Erythroblast (primary cell): ENCODE measurements at regions not wholly inside any gene's neighbourhood (a gene's known extent, or its start where the extent isn't known, plus 50 kb on each side); places are given as distances from the start of the nearest gene placed in this dataset.
"Not testable (repeated sequence)": the region's sequence is repeated elsewhere in the genome, so short reads cannot be mapped to it uniquely, and the experiment has no call there.

ENCODE experiments used
- DNase-seq, 2 experiments: peaks; one replicate each; lab custom pipeline; 2025; lab: John Stamatoyannopoulos, UW
- GATA1 ChIP-seq: IDR thresholded peaks from 2 replicates; pipeline ENCODE4 v1.6.1; 2011; ENCODE audit warnings: low read depth, mild to moderate bottlenecking, control low read depth, low read length, moderate library complexity
- POLR2A ChIP-seq: IDR thresholded peaks from 2 replicates; pipeline ENCODE4 v1.6.1; 2011; ENCODE audit warnings: mild to moderate bottlenecking, low read length

DNA sequence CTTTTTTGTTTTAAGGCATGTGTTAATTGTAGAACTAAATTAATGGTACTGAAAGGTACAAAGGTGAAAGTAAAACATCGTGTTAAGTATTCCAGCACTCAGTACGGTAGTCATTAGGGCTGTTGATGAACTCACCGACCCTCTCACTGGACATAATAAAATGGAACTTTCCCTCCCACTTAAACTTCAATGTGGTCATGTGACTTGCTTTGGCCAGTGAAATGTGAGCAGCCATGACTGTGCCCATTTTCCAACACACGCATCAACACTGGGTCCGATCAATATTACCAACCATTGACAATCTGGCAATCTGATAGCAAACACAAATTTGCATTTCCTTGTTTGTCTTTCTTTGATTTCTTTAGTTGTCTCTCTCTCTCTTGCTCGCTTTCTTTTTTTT, 125.1 kb downstream of the SPP2 start:
- no peak for TF ChIP-seq GATA1
- TF ChIP-seq POLR2A: no peak
- DNase-seq: no peak

DNA sequence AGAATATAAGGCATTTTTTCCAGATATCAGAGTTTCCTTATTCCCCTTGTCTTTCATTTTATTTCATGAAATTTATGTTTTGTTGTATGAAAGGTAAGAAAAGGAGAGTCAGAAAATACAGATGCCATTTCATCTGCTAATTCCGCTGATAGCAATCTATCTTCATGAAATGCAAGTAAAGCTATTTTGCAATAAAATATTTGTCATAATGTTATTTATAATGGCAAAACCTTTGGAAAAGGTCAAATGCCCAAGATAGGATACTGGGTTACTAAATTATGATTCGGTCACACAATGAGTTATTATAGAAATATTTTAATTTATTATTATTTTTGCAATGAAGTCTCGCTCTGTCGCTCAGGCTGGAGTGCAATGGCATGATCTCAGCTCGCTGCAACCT, 124.2 kb downstream of the SPP2 start:
- TF ChIP-seq POLR2A (no peak), GATA1 (no peak)
- no peak for DNase-seq

DNA sequence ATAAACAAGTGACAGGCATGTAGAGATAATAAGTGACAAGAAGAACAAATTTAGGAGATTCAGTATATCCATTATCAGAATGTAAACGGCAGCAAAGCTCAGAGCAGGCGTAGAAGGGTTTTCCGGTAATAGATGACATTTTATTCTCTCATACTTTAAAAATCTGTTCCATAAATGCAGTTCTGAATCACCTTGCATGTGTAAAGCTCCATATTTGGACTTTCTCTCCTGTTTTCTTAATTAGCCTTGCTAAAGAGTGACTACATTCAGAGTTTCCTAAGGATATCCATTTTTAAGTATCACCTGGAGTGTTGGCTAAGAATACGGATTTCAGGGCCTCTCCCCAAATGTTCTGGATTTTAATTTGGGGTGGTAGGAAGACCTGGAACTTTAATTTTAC, 122.0 kb downstream of the SPP2 start:
- no peak for TF ChIP-seq POLR2A
- TF ChIP-seq GATA1: no peak
- DNase-seq: no peak

DNA sequence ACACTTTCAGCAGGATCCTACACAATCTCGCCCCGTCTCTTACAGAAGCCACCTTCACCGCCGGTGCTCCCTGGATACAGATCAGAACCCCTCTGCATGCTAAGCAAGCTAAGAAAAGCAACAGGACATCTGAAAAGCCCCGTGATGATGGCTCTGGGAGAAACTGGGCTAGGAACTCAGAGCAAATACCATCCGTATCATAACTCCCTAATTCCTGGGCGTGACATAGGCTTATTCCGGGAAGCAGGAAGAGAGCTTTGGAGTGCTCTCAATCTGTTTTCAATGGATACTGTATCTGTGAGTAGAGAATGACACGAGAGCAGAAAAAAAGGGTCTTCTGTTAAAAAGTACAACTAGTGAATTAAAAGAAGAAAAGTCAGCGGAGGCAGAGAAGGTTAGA, 121.6 kb downstream of the SPP2 start:
- no peak for DNase-seq
- TF ChIP-seq GATA1: no peak
- TF ChIP-seq POLR2A: no peak

DNA sequence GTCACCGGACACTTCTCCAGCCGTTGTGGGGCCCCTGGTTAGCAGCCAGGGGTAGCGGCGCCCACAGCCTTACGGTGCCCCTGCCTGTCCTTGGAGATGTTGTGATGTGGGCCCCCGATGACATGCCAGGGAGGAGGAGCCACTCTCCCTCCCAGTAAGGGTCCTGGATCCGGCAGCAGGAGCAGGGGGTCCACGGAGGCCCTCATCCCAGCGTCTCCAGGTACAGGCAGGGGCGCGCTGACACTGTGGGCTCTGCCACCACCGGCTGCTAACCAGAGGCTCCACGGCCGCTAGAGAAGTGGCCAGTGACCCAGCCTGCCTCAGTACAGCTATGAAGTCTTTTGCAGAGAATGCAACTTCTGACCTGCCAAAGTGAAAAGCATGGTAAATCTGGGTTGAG, 121.2 kb downstream of the SPP2 start:
- TF ChIP-seq GATA1 (no peak), POLR2A (no peak)
- DNase-seq: no peak

DNA sequence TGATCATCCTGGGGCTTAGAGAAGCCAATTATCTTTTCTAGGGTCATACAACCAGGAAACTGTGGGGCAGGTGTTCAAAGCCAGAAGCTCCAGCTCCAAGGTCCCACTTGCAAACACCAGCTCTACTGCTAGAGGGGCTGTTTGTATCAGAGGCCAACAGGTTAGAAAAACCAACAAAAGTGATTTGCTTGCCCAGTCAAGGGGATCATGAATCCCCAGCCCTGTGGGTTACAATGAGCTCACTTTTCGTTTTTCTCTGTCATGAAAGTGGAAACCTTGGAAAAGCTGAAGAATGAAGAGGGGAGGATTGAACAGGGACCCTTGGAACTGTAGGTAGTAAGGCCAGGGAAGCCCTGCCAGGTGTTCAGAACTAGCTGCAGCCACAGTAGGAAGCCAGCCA, 119.2 kb downstream of the SPP2 start:
- DNase-seq: no peak

DNA sequence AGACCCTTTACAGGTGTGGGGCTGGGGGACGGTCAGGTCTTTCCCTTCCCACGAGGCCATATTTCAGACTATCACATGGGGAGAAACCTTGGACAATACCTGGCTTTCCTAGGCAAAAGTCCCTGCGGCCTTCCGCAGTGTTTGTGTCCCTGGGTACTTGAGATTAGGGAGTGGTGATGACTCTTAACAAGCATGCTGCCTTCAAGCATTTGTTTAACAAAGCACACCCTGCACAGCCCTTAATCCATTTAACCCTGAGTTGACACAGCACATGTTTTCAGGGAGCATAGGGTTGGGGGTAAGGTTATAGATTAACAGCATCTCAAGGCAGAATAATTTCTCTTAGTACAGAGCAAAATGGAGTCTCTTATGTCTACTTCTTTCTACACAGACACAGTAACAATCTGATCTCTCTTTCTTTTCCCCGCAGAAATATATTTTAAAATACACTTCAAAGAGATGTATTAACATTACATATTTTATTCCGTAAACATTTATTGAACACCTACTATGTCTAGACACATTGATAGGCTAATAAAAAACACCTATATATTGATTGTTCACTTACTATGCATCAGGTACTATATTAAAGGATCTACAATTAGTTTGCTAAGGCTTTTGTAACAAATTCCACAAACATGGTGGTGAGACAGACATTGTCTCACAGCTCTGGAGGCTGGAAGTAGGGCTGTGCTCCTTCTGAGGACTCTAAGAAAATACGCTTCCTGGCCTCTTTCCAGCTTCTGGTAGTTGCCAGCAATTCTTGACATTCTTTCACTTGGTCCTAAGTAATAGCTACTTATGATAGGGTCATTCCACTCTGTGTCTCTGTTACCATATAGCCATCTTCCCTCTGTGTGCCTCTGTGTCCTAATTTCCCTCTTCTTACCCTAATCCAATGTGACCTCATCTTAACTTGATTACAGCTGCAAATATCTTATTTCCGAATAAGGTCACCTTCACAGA, 118.4 kb downstream of the SPP2 start:
- DNase-seq: not testable (repeated sequence)

More for the DNA sequence above, 119.2 kb downstream of the SPP2 start:
- TF ChIP-seq POLR2A: no peak
- TF ChIP-seq GATA1: no peak

DNA sequence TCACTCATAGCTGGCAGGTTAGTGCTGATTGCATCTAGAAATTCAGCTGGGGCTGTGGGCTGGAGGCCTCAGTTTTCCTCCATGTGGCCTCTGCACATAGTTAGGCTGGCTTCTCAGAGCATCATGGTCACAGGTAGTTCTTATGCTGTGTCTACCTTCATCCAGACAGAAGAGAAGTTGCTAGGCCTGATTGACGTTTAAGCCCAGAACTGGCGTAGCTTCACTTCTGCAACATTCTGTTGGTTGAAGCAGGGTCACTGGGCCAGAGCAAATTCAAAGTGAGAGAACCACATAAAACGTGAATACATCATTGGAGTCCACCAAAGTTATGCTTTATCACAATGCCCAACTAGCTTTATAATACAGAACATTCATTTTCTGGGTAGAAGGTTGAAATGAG, 116.0 kb downstream of the SPP2 start:
- no peak for DNase-seq
- no peak for TF ChIP-seq POLR2A
- no peak for TF ChIP-seq GATA1

DNA sequence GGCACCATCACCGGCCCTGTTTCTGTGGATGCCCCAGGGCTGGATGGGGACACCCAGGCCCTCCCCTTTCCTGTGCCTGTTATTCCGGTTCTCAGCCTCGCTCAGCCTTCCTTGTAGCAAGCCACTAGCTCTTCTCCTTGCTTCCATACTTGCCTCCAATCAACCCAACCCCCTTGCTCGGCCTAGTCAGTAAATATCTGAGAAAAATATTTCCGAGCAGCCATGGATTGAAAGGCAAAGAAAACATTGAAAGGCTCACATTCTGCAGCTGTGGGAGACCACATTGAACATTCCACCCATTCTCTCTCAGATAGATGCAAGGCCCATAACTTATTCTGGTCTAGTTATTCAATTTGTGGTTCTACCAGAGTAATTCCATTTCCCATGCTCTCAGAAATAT, 114.9 kb downstream of the SPP2 start:
- no peak for DNase-seq
- no peak for TF ChIP-seq POLR2A
- TF ChIP-seq GATA1: no peak

DNA sequence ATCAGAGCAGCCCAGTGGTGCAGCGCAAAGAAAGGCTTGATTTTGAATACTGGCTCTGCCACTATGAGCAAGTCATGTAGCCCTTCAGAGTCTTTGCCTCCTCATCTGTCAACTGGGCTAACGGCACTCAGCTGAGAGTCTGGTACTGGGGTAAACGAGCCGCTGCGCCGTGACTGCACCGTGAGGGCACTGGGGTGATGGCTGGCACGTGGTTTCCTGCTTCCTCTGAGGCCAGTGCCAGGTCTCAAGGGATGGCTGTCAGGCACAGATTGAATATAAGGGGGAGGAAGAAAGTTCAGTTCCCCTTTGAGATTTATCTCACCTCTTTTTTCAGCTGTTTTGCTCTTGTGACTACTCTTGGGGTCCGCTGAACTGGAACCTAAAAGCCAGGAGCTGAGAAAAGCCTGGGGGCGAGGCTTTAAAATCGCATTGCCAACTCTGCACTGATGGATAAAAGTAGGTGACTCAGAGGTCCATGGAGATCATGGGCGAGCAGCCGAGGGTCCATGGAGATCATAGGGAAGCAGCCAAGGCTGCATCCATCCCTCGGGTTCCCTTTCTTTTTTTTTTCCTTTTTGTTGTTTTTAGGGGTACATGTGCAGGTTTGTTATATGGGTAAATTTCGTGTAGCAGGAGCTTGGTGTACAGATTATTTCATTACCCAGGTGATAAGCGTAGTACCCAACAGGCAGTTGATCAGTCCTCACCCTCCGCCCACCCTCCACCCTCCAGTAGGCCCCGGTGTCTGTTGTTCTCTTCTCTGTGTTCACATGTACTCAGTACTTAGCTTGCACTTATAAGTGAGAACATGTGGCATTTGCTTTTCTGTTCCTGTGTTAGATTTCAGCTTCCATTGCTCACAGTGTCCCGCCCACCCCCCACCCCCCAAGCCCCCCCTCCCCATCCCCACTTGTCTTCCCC, 114.3 kb downstream of the SPP2 start:
- no peak for DNase-seq
- TF ChIP-seq POLR2A (no peak), GATA1 (no peak)

DNA sequence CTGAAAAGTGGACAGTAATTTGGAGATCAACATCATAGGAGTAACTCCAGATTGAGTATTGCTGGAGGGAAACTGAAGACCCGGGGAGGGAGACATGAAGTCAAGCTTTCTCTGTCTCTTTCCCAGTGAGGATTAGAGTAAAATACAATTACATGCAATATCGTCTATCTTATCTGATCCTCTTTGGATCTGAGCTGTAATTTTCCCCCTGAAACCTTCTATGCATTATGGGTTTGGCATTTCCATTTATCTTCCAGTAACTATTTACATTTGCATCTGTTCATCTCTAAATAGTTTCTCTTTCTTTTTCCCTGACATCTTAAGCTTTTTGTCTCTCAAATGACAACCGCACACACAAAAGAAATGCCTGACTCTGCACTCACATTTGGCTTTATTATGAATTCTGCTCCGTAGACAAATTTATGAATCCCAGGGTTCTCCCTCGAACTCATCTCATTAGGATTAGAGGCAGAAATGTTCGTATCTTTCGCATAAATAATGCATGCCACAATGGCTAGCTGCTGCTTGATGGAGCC, 113.1 kb downstream of the SPP2 start:
- DNase-seq: no peak
- TF ChIP-seq GATA1 (no peak), POLR2A (no peak)

DNA sequence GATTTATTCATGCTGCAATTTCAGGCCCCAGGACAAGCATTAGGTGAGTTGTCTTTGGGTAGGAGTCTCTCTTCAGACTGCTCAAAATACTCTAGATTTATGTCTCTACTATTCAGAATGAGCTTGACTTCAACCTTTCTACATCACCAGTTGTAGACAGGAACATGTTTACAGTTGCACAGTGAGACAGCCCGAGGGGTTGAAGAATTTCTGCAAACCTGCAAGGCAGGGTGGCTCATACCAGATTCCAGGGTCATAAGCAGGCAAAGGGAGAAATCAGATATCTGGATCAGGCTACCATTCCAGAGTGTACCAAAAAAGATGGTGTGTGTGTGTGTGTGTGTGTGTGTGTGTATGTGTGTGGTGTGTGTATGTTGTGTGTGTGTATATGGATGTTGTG, 112.4 kb downstream of the SPP2 start:
- DNase-seq: no peak
- no peak for TF ChIP-seq GATA1
- no peak for TF ChIP-seq POLR2A

DNA sequence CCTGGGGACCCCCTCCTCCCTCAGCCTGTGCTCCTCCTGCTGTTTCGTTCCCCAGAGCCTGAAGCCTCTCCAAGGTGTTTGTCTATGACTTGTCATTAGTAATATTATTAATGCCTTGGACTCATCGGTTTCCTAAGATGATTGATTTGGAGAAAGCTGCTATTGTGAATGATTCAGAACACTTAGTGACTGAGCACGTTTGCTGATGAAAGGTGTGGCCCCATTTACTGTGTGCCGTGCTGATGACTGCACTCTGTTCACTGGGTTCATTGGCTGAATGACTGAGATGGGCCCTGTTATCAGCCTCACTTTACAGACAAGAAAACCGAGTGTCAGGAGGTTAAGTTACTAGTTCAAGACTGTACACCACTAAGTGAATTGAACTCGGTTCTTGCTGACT, 111.4 kb downstream of the SPP2 start:
- TF ChIP-seq GATA1: no peak
- DNase-seq: no peak

DNA sequence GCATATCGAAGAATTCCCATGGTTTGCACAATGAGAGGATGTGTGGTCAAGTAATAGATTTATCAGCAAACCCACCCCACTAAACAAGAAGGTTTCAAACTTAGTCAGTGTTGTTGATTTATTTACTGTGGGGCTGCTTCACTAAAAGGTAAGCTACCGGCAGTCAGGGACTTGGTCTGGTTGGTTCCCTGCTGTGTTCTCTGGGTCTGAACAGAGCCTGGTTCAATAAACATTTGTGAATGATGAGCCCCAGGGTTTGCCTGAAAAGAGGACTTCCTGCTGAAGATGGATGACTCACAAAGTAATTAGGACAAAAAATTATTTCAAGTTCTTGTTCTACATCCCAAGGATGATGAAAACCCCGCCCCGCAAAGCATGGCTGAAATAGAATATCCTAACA, 108.3 kb downstream of the SPP2 start:
- TF ChIP-seq POLR2A (no peak), GATA1 (no peak)
- no peak for DNase-seq
